Hepatocyte (in vitro differentiated cells): ENCODE measurements at regions not wholly inside any gene's neighbourhood (a gene's known extent, or its start where the extent isn't known, plus 50 kb on each side); places are given as distances from the start of the nearest gene placed in this dataset.

Experiments used
- DNase-seq: peaks from one replicate; pipeline ENCODE4 v3.0.0-alpha.2; 2016; ENCODE audit warnings: low spot score
- H2AFZ ChIP-seq: fragments of 200-600 bp; sonication (generic); 2 replicates; pipeline ENCODE4 v1.6.0; 2016; ENCODE audit warnings: antibody characterized with exemption, mild to moderate bottlenecking
- H3K27ac ChIP-seq: fragments of 200-600 bp; sonication (generic); 2 replicates; pipeline ENCODE4 v1.5.1; 2016; ENCODE audit warnings: mild to moderate bottlenecking
- H3K27me3 ChIP-seq: fragments of 200-600 bp; sonication (generic); 2 replicates; pipeline ENCODE4 v1.6.1; 2016
- H3K36me3 ChIP-seq: fragments of 200-600 bp; sonication (generic); replicated peaks from 2 replicates; pipeline ENCODE4 v1.5.1; 2016; ENCODE audit warnings: low read depth; ENCODE audit not compliant: insufficient read depth
- H3K4me1 ChIP-seq: fragments of 200-600 bp; sonication (generic); 2 replicates; pipeline ENCODE4 v1.5.1; 2016; ENCODE audit warnings: mild to moderate bottlenecking, moderate library complexity; ENCODE audit not compliant: insufficient read depth
- H3K4me2 ChIP-seq: fragments of 200-600 bp; sonication (generic); 2 replicates; pipeline ENCODE4 v1.6.0; 2016
- H3K4me3 ChIP-seq: fragments of 200-600 bp; sonication (generic); 2 replicates; pipeline ENCODE4 v1.5.1; 2016; ENCODE audit warnings: mild to moderate bottlenecking
- H3K79me2 ChIP-seq: fragments of 200-600 bp; sonication (generic); 2 replicates; pipeline ENCODE4 v1.6.0; 2017; ENCODE audit warnings: mild to moderate bottlenecking
- H3K9me2 ChIP-seq: fragments of 200-600 bp; sonication (generic); replicated peaks from 2 replicates; pipeline ENCODE4 v1.6.0; 2017; ENCODE audit warnings: mild to moderate bottlenecking; ENCODE audit not compliant: insufficient read depth
- H3K9me3 ChIP-seq: fragments of 200-600 bp; sonication (generic); 2 replicates; pipeline ENCODE4 v1.5.1; 2016; ENCODE audit warnings: low read depth, mild to moderate bottlenecking
- H4K20me1 ChIP-seq: fragments of 200-600 bp; sonication (generic); 2 replicates; pipeline ENCODE4 v1.6.0; 2016; ENCODE audit warnings: mild to moderate bottlenecking; ENCODE audit not compliant: insufficient read depth, poor library complexity, severe bottlenecking
- EZH2 ChIP-seq: fragments of 200-600 bp; sonication (generic); IDR thresholded peaks from 2 replicates; pipeline ENCODE4 v1.6.1; 2016; ENCODE audit warnings: antibody characterized with exemption, mild to moderate bottlenecking, borderline replicate concordance
- EZH2phosphoT487 ChIP-seq: fragments of 200-600 bp; sonication (generic); IDR thresholded peaks from one replicate; pipeline ENCODE4 v1.6.1; 2018; ENCODE audit warnings: antibody characterized with exemption, mild to moderate bottlenecking, low read depth, moderate library complexity; ENCODE audit not compliant: unreplicated experiment, severe bottlenecking
- WGBS: methylation state at CpG from one replicate; pipeline ENCODE4 v1.1.6; 2016; ENCODE audit warnings: low lambda C conversion rate; ENCODE audit errors: missing lambda C conversion rate; 5-methylcytosine and 5-hydroxymethylcytosine counted together
- TF ChIP-seq, protein P1 (sequence below): fragments of 200-600 bp; sonication (generic); IDR thresholded peaks from 2 replicates; pipeline ENCODE4 v1.5.1; 2016; ENCODE audit warnings: antibody characterized with exemption, mild to moderate bottlenecking; ENCODE audit not compliant: poor library complexity

GRCh38 chr4:83692028-83692427, 156.1 kb downstream of the GPAT3 start:
- Histone ChIP-seq H3K79me2 (no peaks in the 10 kb centered on the region), H3K27ac (no peak overlapping the region), H3K36me3 (no peaks in the 10 kb centered on the region), H3K4me2 (no peak overlapping the region), H2AFZ (no peak overlapping the region), H3K4me1 (no peaks in the 10 kb centered on the region), H3K27me3 (no peaks in the 10 kb centered on the region), H4K20me1 (no peaks in the 10 kb centered on the region), H3K4me3 (no peak overlapping the region), H3K9me2 (no peaks in the 10 kb centered on the region), H3K9me3 (no peaks in the 10 kb centered on the region)
- DNase-seq: no peak
- 72% methylated on average over 1 of the region's 1 CpG for WGBS
- TF ChIP-seq EZH2 (no peak), EZH2phosphoT487 (no peak)
- TF ChIP-seq, protein P1, sequence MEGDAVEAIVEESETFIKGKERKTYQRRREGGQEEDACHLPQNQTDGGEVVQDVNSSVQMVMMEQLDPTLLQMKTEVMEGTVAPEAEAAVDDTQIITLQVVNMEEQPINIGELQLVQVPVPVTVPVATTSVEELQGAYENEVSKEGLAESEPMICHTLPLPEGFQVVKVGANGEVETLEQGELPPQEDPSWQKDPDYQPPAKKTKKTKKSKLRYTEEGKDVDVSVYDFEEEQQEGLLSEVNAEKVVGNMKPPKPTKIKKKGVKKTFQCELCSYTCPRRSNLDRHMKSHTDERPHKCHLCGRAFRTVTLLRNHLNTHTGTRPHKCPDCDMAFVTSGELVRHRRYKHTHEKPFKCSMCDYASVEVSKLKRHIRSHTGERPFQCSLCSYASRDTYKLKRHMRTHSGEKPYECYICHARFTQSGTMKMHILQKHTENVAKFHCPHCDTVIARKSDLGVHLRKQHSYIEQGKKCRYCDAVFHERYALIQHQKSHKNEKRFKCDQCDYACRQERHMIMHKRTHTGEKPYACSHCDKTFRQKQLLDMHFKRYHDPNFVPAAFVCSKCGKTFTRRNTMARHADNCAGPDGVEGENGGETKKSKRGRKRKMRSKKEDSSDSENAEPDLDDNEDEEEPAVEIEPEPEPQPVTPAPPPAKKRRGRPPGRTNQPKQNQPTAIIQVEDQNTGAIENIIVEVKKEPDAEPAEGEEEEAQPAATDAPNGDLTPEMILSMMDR: no peak

DNA sequence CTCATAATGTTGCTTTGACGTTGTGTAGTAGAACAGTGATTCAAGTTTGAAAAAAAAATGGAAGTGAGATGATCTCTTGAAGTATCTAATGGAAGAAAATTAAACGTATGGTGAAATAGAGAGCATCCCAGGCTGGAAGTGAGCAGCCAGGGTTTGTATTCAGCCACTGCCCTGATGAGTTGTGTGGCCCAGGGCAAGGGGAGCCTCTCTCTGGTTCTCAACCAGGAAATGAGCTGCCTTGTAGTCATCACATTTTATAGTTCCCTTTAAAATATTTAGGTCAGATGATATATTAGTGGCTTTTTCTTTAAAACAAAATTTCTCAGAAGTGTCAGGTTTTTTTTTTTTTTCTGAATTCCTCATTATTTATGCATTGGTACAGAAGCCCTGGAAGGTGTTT, 150.3 kb downstream of the GPAT3 start:
- WGBS: 88% methylated on average over 2 of the region's 2 CpGs
- H3K79me2 ChIP-seq: no peaks in the 10 kb centered on the region

DNA sequence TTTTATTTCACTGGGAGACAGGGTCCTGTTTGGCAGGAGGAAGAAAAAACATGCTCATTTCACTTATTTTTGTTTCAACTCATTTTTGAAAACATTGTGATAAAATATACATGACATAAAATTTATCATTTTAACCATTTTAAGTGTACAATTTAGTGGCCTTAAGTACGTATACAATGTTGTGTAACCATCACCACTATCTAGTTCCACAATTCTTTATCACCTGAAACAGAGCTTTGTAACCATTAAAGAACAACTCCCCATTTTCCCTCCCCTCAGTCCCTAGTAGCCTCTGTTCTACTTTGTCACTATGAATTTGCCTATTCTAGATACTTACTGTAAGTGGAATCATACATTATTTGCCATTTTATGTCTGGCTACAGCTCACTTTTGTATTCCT, 143.8 kb downstream of the GPAT3 start:
- no peaks in the 10 kb centered on the region for H3K9me3 ChIP-seq
- no peaks in the 10 kb centered on the region for H3K9me2 ChIP-seq
- TF ChIP-seq EZH2phosphoT487 (no peak), EZH2 (no peak)
- TF ChIP-seq, protein P1: no peak
- no peaks in the 10 kb centered on the region for H3K79me2 ChIP-seq
- no peaks in the 10 kb centered on the region for H3K4me1 ChIP-seq
- no peak overlapping the region for H3K4me3 ChIP-seq
- no peaks in the 10 kb centered on the region for H3K36me3 ChIP-seq
- no peaks in the 10 kb centered on the region for H4K20me1 ChIP-seq
- 79% methylated on average over 1 of the region's 1 CpG for WGBS
- no peak overlapping the region for H3K27ac ChIP-seq
- DNase-seq: no peak
- H3K4me2 ChIP-seq: no peak overlapping the region
- H2AFZ ChIP-seq: no peak overlapping the region
- peaks cover 6% of the 10 kb centered on the region for H3K27me3 ChIP-seq

More for the DNA sequence above, 150.3 kb downstream of the GPAT3 start:
- Histone ChIP-seq H3K4me3 (no peak overlapping the region), H3K4me2 (no peak overlapping the region), H3K9me2 (no peaks in the 10 kb centered on the region), H2AFZ (no peak overlapping the region), H3K4me1 (no peaks in the 10 kb centered on the region), H3K27me3 (no peaks in the 10 kb centered on the region), H4K20me1 (no peaks in the 10 kb centered on the region), H3K36me3 (no peaks in the 10 kb centered on the region), H3K9me3 (no peaks in the 10 kb centered on the region), H3K27ac (no peak overlapping the region)
- TF ChIP-seq, protein P1: no peak
- no peak for DNase-seq

- H3K4me1 ChIP-seq: no peaks in the 10 kb centered on the region
- 85% methylated on average over 3 of the region's 3 CpGs for WGBS
- H3K4me2 ChIP-seq: no peak overlapping the region
- H4K20me1 ChIP-seq: no peaks in the 10 kb centered on the region
- no peak overlapping the region for H2AFZ ChIP-seq
- TF ChIP-seq EZH2 (no peak), EZH2phosphoT487 (no peak)
- TF ChIP-seq, protein P1: no peak
- no peaks in the 10 kb centered on the region for H3K9me3 ChIP-seq
- no peaks in the 10 kb centered on the region for H3K9me2 ChIP-seq
- no peak for DNase-seq
- H3K27ac ChIP-seq: no peak overlapping the region
- no peak overlapping the region for H3K4me3 ChIP-seq
- H3K79me2 ChIP-seq: no peaks in the 10 kb centered on the region
- H3K36me3 ChIP-seq: no peaks in the 10 kb centered on the region
- peaks cover 6% of the 10 kb centered on the region for H3K27me3 ChIP-seq
Measured at GRCh38 chr4:83679254-83679653, 143.3 kb downstream of the GPAT3 start.
